GM21825 (cell line): ENCODE measurements at regions not wholly inside any gene's neighbourhood (a gene's known extent, or its start where the extent isn't known, plus 50 kb on each side); places are given as distances from the start of the nearest gene placed in this dataset.

Source experiments
- ATAC-seq: cut with Tn5 transposase; IDR thresholded peaks from one replicate; pipeline ENCODE4 v1.9.1; 2021; ENCODE audit warnings: mild to moderate bottlenecking, moderate library complexity; ENCODE audit not compliant: unreplicated experiment

- no peak for ATAC-seq
These were observed 114.9 kb downstream of the UQCRFS1 start for GRCh38 chr19:29098091-29098490.

GRCh38 chr19:29096896-29097295 is 116.1 kb downstream of the UQCRFS1 start:
- no peak for ATAC-seq

GRCh38 chr19:29093553-29093908 is 119.4 kb downstream of the UQCRFS1 start:
- ATAC-seq = no peak

- ATAC-seq = no peak
These were observed 120.0 kb downstream of the UQCRFS1 start for GRCh38 chr19:29092712-29093552.

GRCh38 chr19:29090783-29091526 is 122.0 kb downstream of the UQCRFS1 start:
- no peak for ATAC-seq

GRCh38 chr19:29089315-29089870 is 123.6 kb downstream of the UQCRFS1 start:
- no peak for ATAC-seq

- ATAC-seq = no peak
These were observed 124.2 kb downstream of the UQCRFS1 start for GRCh38 chr19:29088761-29089160.

- no peak for ATAC-seq
These were observed 126.3 kb downstream of the UQCRFS1 start for GRCh38 chr19:29086646-29087045.

- no peak for ATAC-seq
These were observed 126.8 kb downstream of the UQCRFS1 start for GRCh38 chr19:29086182-29086581.

- ATAC-seq = no peak
These were observed 127.3 kb downstream of the UQCRFS1 start for GRCh38 chr19:29085630-29086029.

- no peak for ATAC-seq
These were observed 127.7 kb downstream of the UQCRFS1 start for GRCh38 chr19:29085206-29085605.

GRCh38 chr19:29084266-29084665 is 128.7 kb downstream of the UQCRFS1 start:
- no peak for ATAC-seq

GRCh38 chr19:29083863-29084262 is 129.1 kb downstream of the UQCRFS1 start:
- no peak for ATAC-seq

- ATAC-seq = no peak
These were observed 133.5 kb downstream of the UQCRFS1 start for GRCh38 chr19:29079356-29080032.

GRCh38 chr19:29076963-29077362 is 136.0 kb downstream of the UQCRFS1 start:
- no peak for ATAC-seq

- no peak for ATAC-seq
These were observed 136.8 kb downstream of the UQCRFS1 start for GRCh38 chr19:29076161-29076560.

GRCh38 chr19:29075149-29075548 is 137.8 kb downstream of the UQCRFS1 start:
- no peak for ATAC-seq

GRCh38 chr19:29074579-29074978 is 138.4 kb downstream of the UQCRFS1 start:
- ATAC-seq = no peak

GRCh38 chr19:29067831-29068230 is 145.1 kb downstream of the UQCRFS1 start:
- no peak for ATAC-seq

GRCh38 chr19:29062475-29063435 is 150.2 kb downstream of the UQCRFS1 start:
- no peak for ATAC-seq
